ENCODE measurements at regions not wholly inside any gene's neighbourhood (a gene's known extent, or its start where the extent isn't known, plus 50 kb on each side); places are given as distances from the start of the nearest gene placed in this dataset.
"Not testable (repeated sequence)": the region's sequence is repeated elsewhere in the genome, so short reads cannot be mapped to it uniquely, and the experiment has no call there.

GRCh38 chr1:103997631-103998030 is 247.9 kb downstream of the AMY1C start:
- H3K4me3 ChIP-seq (ENCODE audit: low read depth, low read length): no peak overlapping the region
- DNase-seq (ENCODE audit: low read depth): no peak
- TF ChIP-seq CTCF (IDR thresholded peaks at IDR 0.05; ENCODE audit: insufficient read depth, low read depth, low read length, missing control alignments): no peak

- no peak for DNase-seq (ENCODE audit: low read depth)
- no peak overlapping the region for H3K4me3 ChIP-seq (ENCODE audit: low read depth, low read length)
- TF ChIP-seq CTCF (IDR thresholded peaks at IDR 0.05; ENCODE audit: insufficient read depth, low read depth, low read length, missing control alignments): peak; percentile 1
These were observed 269.4 kb downstream of the AMY1C start for GRCh38 chr1:104018922-104019674.

GRCh38 chr1:104019675-104020049 is 270.0 kb downstream of the AMY1C start:
- no peak for TF ChIP-seq CTCF (IDR thresholded peaks at IDR 0.05; ENCODE audit: insufficient read depth, low read depth, low read length, missing control alignments)
- H3K4me3 ChIP-seq (ENCODE audit: low read depth, low read length): no peak overlapping the region
- no peak for DNase-seq (ENCODE audit: low read depth)

GRCh38 chr1:104028416-104029035 is 278.8 kb downstream of the AMY1C start:
- DNase-seq (ENCODE audit: low read depth): peak; percentile 10
- H3K4me3 ChIP-seq (ENCODE audit: low read depth, low read length): no peak overlapping the region
- TF ChIP-seq CTCF (IDR thresholded peaks at IDR 0.05; ENCODE audit: insufficient read depth, low read depth, low read length, missing control alignments): no peak

- no peak for TF ChIP-seq CTCF (IDR thresholded peaks at IDR 0.05; ENCODE audit: insufficient read depth, low read depth, low read length, missing control alignments)
- H3K4me3 ChIP-seq (ENCODE audit: low read depth, low read length): no peak overlapping the region
- no peak for DNase-seq (ENCODE audit: low read depth)
These were observed 279.8 kb downstream of the AMY1C start for GRCh38 chr1:104029456-104029970.

GRCh38 chr1:104056786-104057185 is 307.1 kb downstream of the AMY1C start:
- TF ChIP-seq CTCF (IDR thresholded peaks at IDR 0.05; ENCODE audit: insufficient read depth, low read depth, low read length, missing control alignments): no peak
- H3K4me3 ChIP-seq (ENCODE audit: low read depth, low read length): no peak overlapping the region; the same call in 1 of the 2 replicates
- no peak for DNase-seq (ENCODE audit: low read depth)

- not testable (repeated sequence) for H3K4me3 ChIP-seq (ENCODE audit: low read depth, low read length)
- DNase-seq (ENCODE audit: low read depth): peak; percentile 61
These were observed 307.7 kb downstream of the AMY1C start for GRCh38 chr1:104057219-104057898.

GRCh38 chr1:104061637-104062036 is 311.9 kb downstream of the AMY1C start:
- not testable (repeated sequence) for H3K4me3 ChIP-seq (ENCODE audit: low read depth, low read length); DNase-seq (ENCODE audit: low read depth)

Data from GM12865 (cell line).